Activated naive CD4-positive, alpha-beta T cell treated with Interleukin-2 at 50 U/mL for 16 hours (primary cell): ENCODE measurements at regions not wholly inside any gene's neighbourhood (a gene's known extent, or its start where the extent isn't known, plus 50 kb on each side); places are given as distances from the start of the nearest gene placed in this dataset.
A peak's percentile ranks its signal among the peaks of the same experiment; 100 is the strongest.
"Not testable (repeated sequence)": the region's sequence is repeated elsewhere in the genome, so short reads cannot be mapped to it uniquely, and the experiment has no call there.

Experiments used
- DNase-seq: peaks from one replicate; pipeline ENCODE4 v3.0.0-alpha.2; 2020

DNA sequence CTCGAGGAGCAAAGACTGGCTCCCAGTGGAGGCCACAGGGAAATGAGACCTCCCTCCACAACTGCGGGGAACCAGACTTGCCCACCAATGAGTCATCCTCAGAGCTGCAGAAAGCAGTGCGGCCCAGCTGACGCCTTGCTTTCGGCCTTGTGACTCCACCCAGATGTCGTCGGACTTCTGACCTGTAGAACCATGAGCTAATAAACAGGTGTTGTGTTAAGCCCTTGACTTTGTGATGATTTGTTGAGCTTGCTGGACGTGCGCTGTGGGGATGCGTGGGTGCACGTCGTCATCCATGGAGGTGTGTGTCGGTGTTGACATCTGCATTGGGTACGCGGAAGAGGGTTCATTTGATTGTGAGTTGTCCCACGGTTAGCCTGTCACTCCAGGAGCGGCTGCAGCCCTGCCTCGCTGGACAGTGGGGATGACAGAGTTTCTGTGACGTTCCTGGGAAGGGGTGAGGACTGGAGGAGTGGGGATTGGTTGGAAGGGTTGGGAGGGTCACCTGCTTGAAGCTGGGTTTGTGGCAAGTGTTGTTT is 154.1 kb downstream of the SH3BP4 start:
- DNase-seq = no peak

DNA sequence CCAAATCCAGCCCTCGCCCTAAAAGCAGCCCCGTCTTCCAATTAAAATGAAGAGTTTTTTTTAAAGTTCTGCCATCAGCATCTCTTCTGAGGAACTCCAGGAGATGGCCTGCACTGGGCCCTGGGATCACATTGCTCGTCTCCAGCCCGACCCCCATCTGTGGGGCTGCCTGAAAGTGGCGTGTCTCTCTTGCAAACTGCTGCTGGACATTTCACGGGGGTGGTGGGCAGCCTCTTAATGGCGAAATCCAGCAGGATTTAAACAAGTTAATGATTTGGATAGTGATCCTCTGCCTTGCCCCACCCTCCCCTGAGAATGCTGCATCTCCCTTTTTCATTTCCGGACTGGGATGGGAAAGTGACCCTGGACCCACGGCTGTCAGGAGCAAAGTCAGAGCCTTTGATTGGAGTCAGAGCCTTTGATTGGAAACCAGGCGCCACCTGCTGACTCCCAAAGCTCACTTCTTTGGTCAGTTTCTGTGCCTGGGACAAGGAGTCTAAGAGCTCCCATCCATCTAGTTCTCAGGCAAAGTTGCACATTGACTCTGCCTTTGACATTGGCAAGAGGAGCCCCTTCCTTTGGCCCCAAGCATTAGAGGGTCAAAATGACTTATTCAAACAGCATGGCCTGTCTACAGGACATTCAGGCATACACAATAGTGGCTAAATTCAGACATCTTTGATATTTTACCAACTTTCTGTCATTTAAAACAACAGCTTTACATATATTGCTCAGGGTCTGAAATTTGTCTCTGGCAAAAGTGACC is 155.2 kb downstream of the SH3BP4 start:
- no peak for DNase-seq

DNA sequence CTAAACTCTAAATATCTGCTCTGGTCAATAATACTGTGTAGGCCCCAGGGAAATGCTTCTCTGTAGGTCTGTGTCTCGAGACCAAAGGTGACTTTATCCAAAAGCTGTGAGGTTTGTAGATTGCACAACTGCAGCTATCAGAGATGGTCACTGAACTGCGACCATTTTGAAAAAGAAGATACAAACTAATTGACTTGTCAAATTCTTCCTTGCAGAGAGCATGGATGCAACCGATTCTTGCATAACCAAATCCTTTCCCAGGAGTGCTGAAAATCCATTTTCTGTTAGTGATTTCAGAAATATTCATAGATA is 155.8 kb downstream of the SH3BP4 start:
- DNase-seq = no peak

DNA sequence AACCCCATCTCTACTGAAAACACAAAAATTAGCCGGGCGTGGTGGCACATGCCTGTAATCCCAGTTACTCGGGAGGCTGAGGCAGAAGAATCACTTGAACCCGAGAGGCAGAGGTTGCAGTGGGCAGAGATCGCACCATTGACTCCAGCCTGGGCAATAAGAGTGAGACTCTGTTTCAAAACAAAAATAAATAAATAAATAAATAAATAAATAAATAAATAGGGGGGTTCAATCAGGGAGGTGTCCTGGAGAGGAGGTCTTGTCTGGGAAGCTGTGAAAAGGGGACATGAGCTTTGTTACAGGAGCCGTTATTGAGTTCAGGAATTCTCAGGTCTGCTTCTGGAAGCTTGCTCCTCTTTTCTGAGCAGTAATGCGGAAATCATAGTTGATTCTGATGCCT is 157.7 kb downstream of the SH3BP4 start:
- not testable (repeated sequence) for DNase-seq

DNA sequence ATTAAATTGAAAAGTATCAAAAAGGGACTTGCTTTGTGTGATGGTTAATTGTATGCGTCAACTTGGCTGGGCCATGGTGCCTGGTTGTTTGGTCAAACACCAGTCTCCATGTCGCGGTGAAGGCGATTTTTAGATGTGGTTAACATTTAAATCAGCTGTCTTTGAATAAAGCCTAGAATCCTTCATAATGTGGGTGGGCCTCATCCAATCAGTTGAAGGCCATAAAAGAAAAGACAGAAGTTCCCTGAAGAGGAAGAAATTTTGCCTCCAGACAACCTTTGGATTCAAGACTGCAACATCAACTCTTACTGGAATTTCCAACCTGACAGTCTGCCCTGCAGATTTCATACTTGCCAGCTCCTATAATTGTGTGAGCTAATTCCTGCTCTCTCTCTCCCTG is 160.5 kb downstream of the SH3BP4 start:
- DNase-seq = no peak

DNA sequence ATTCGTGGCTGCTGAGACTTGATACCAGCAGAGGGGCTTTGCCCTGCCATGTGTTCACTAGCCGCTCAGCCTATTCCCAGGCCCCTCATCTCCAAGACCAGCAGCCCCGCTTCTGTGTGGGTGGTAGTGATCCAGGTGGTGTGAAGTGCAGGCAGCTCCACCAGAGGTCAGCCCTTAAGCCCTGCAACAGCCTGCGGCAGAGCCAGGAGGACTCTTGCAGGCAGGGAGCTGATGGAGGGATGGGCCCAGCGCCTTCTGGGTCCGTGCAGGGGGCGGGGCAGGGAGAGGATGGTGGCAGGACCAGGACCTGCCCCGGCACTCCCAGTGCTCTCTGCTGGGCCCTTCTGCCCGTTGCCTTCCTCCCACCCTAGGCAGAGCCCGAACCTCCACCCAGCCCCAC is 162.0 kb downstream of the SH3BP4 start:
- no peak for DNase-seq

DNA sequence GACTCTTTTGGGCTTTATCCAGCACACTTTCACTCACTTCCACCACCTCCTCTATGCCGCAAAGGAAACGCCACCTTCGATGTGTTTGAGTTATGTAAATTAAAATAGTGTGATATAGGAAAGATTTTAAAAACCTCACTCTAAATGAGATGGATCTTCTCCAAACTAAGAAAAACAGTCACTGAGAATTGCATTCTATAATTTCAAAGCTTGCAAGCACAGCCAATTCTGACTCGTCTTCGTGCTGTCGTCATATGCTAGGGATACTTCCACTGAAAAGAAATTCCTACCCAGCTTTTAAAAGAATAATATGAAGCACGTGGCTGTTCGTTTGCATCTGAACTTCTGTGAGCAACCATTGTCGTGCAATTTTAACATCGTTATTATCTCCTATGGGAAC is 162.5 kb downstream of the SH3BP4 start:
- DNase-seq = no peak

DNA sequence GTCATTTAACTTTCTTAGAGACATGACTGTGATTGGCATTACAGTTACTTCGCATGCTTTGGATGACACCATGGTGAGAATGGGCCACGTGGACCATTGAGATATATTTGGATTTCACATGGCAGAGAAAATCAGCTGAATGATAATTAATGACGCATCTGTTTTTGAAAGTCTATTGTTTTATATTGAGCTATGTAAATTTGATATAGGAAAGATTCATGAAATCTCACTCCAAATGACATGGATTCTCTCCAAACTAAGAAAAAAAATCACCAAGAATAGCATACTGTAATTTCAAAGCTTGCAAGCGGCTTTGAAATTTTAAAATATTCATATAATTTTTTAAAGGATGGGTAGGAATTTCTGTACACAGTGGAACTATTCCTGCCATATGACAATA is 163.7 kb downstream of the SH3BP4 start:
- no peak for DNase-seq

DNA sequence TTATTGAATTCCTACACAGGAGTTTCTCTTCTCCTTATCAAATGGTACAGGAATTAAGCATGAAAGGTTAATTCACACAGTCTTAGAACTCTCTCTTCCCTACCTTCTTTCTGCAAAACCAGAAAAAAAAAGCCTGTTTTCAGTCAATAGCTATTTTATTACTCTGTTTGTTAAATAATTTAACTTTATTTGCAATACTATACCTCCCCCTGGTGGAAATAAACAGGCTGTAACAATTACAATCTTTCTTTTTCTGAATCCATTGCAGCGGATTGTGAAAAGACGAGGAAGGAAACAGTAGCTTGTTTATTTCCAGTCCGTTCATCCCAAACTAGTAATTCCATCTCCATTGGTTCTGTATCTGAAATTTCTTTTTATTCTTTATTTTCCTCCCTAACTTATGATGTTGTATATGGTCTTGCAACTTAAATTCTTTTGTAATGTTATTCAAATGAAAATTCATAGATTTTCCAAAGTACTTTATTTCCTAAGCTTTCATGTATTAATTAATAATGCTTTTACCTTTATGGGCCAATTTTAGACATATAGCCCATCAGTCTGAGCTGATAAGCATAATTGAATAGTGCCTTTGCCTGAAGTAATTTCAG is 165.2 kb downstream of the SH3BP4 start:
- no peak for DNase-seq

DNA sequence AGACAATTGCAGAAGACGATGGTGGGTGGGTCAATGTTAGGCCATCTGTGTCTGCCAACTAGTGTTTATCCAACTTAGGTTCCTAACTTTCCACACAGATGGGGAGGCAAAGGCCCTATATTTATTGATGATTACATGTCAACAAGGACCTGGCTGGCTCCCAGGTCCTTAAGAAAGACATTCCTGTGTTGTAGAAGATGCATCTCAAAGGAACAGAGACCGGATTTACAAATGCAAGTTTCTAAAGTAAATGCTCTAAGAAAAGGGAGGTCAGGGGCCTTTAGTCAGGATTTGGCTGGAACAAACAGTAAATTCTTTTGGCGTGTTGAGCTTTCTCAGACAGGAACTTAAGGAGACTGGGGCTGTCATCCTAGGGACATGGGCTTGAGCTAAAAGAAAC is 175.0 kb downstream of the SH3BP4 start:
- no peak for DNase-seq

DNA sequence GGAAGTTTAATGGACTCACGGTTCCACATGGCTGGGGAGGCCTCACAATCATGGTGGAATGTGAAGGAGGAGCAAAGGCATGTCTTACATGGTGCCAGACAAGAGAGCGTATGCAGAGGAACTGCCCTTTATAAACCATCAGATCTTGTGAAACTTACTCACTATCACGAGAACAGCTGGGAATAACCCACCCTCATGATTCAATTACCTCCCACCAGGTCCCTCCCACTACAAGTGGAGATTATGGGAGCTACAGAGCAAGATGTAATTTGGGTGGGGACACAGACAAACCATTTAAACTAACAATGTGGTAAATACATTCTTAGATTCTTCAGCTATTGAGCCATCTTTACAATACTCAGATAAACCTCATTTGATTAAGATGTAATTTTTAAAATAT is 176.1 kb downstream of the SH3BP4 start:
- no peak for DNase-seq

DNA sequence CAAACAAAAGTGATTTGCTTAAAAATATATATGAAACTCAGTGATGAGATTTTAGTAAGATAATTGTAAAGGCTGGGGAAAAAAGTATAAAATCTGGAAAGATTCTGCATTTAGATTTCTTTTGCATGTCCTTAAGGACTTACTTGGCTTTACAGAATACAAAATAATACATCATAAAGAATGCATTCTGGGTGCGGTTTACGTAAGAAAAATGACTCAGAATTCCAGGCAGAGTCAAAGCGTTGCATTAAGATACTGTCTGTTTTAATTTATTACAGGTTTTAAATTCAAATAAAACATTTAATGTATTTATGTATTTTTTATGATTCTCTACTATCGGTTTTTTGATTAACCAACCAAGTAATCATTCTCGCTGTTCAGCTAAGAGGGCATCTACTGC is 178.0 kb downstream of the SH3BP4 start:
- DNase-seq = no peak

DNA sequence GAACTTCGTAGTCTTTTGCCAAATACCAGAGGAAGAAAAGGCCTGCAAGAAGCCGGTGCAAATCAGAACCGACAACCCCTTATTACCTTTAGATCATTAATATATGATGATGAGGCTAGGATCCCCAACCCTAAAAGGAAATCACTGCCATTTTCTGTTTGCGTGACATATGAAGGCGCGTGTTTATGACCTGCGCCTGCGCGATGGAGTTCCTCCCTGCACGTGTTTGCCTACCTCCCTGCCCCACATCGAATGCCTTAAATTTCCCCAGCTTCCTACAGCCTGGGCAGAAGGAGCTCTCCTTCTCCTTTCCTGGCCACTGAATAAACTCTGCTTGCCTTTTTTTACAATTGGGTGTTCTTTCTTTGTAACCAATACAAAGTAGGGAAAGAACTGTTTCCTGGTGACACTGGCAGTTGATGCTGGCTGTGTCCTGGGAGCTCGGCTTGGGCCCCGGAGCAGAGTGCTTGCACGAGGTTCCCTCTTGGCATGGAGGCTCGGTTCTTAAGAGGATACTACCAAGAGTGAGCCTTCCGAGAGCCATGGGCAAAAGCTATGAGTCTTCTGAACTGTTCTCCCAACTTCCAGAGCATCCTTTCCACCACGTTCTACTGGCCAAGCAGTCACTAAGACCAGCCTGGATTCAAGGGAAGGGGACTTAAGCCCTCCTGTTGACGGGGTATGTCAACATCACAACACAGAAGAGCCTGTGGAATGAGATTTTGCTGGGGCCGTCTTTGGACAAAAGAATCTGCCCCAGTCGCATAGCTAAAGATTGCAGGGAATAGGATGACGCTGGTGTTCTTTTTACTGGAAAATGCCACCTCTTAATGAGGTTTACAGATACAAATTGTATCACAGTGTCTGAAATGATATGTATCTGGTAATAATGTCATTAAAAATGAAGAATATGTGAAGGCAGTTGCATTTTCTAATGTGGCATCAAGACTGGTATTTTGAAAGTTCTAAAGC is 179.8 kb downstream of the SH3BP4 start:
- no peak for DNase-seq

DNA sequence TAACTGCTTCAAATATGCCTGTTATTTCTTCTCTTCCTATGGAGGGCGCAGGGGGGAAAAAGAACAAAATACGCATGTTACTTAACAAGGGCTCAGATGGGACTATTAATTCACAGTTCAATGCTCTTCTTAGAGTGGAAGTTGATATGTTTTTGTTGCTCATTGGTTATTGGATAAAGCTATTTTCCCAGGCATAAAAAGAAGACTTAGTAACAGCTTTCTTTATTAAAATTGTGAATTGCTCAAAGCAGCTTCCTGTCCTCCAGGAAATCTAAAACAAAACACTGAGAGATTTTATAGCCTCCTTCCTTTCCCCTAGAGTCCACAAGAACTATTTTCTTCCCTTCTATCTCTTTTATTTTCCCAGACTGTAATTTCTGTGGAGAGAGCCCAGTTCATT is 180.8 kb downstream of the SH3BP4 start:
- DNase-seq = no peak

DNA sequence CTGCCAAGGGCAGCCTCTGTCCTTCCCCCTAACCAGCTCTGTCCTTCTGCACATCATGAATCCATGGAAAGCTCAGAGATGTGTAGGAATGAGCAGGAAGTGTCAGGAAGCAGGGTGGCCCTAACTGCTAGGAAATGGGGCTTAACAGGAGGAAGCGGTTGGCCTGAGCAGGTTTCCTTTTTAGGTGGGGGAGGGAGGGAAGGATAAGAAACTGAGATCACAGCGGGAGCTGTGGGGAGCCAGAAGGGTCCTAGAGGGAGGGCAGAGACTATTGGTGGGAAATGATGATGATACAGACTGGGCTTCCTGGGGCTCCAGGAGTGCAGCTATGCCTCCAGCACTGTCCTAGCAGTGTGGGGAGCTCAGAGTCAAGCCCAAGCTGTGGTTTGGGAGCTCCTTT is 182.0 kb downstream of the SH3BP4 start:
- DNase-seq = no peak

DNA sequence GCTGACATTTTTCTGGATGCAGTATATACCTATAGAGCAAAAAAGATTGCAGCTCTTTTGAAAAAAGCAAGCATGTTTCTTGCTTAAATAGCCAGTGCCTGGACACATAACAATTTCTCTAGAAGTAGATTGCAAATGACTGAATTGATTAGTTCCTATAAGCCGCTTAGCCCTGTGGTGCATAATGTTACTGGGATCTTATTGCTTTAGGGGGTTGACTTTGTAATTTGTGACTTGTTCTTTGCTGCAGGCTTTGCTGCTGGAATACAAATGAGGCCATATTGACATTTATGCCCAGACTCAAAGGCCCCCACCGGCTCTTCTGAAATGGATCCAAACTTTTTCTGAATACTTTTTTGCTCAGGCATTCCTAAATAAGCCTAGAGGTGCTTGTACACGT is 182.6 kb downstream of the SH3BP4 start:
- DNase-seq = no peak

DNA sequence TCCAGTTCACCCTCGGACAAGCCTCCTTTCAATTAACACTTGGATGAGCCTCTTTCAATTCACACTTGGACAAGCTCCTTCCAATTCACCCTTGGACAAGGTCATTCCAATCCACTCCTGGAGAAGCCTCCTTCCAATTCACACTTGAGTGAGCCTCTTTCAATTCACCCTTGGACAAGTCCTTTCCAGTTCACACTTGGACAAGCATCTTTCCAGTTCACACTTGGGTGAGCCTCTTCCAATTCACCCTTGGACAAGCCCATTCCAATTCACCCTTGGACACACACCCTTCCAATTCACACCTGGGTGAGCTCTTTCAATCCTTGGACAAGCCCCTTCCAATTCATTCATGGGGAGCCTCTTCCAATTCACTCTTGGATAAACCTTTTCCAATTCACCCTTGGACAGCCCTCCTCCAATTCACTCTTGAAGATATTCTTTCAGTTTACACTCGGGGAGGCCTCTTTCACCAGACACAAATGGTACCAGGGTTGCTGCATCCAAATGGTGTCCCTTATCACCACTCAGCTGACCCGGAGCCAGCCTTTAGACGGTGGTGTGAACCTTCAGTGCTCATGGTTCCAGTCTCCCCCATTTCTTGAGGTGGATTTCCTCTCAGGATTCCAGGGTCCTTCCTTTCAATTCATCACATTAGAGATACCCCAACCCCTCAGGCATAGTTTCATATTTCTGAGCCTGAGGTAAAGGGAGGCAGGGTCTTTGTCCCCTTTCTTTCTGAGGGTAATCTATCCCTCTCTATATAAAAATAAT is 183.6 kb downstream of the SH3BP4 start:
- no peak for DNase-seq

DNA sequence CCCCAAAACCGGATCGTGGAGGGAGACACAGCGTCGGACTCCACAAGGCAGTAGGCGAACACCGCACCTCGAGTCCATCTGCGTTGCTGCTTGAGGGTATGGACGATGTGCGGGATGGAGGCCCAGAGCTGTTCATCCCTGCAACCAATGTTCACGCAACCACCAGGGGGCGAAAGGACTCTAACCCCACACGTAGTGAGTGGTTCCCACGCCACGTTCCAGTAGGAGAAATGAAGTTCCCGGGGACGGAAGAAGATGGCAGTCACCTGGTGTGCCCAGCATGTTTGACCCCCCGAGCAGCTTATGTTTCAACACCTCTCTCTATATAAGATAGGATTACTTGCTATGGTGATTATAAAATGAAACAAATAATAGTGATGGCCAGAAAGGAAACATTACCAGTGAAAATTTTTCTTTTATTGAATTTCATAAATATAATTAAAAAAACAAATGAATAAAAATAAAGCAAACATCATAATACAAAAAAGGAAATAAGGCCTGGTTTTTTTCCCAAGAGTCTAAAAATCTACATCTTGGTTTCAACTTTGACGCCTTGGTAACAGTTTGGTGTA is 184.3 kb downstream of the SH3BP4 start:
- peak; percentile 39 for DNase-seq

DNA sequence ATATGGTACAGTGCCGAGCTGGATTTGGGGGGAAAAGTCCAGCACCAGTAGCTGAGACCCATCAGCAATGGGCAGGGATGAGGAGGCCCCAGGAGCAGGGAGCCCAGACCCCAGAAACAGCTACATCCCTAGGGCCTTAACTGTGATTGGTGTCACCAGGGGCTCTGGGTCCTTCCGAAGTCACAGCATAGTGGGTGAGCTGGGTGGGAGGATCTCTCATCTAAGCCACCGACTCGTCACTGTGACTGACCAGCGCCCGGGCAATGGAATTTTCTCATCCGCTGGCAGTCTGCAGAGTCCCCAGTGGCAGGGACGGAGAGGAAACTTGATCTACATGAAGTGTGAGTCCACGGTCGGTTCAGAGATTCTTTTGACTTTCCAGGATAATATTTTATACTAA is 186.5 kb downstream of the SH3BP4 start:
- no peak for DNase-seq

DNA sequence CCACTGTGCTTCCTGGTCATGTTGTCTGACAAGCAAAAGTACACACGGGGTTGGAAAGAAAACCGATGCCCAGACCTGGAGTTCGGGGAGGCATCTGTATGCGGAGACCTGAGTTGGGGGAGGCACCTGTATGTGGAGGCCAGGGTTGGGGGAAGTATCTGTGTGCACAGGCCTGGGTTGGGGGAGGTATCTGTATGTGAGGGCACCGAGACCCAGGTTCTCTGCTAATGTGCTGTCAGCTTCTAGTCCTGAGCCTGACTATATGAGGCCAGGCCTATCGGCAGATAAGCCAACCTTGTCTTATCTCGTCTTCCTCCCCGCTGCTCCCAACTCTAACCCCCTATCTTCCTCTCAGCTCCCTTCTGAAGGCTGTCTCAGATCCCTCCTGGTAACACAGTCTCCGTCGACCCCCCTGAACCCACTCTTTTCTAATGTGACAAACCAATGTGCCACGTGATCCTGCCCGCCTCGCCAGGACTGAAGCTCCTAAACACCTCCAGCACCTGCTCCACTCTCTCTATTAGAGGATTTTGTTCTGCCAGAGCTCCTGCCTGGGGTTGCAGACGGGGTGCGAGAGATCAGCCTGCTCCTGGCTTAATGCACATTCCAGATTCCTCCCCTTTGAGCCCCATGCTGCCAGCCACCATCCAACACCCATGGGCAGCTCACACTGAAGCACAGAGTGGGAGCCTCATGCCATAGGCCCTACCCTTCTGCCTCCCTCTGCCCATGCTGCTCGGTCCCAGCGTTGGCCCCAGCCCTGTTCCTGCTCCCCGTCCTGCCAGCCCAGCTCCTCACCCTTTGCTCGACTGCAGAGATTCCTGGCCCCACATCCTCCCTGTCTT is 188.4 kb downstream of the SH3BP4 start:
- no peak for DNase-seq

DNA sequence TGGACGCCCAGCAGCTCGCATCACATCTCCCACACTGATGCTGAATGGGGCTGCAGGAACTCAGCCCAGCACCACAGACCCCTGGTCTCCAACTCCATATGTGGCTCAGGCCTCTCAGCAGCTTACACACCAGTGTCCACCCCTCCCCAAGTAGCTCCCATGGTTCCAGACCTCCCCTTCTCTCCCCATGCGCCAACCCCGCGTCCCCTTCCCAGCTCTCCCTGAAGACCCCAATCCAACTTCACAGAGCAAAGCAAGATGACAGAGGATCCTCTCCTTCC is 188.9 kb downstream of the SH3BP4 start:
- no peak for DNase-seq
